ENCODE measurements at regions not wholly inside any gene's neighbourhood (a gene's known extent, or its start where the extent isn't known, plus 50 kb on each side); places are given as distances from the start of the nearest gene placed in this dataset.

DNA sequence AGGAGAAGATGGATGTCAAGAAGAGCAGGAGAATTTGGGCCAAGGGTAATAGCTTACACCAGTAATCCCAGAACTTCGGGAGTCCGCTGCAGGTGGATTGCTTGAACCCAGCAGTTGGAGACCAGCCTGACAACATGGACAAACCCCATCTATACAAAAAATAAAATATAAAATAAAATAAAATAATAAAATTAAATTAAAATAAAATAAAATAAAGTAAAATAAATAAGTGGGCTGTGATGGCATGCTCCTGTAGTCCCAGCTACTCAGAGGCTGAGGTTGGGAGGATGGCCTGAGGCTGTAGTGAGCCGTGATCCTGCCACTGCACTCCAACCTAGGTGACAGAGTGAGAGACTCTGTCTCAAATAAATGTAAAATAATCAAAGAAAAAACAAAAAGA lies 1946.7 kb downstream of the MRPL39 start:
- TF ChIP-seq CTCF (IDR thresholded peaks at IDR 0.05; ENCODE audit: unreplicated experiment in 3 of 3): no peak

GRCh38 chr21:23644768-23645167 lies 1962.5 kb downstream of the MRPL39 start:
- Mint-ChIP-seq H3K27me3 (ENCODE audit: low read depth) (no peaks in the 10 kb centered on the region), H3K27ac (no peak overlapping the region), H3K4me3 (no peak overlapping the region), H3K4me1 (no peaks in the 10 kb centered on the region), H3K36me3 (ENCODE audit: low read depth) (no peaks in the 10 kb centered on the region), H3K9me3 (peaks cover 3% of the 10 kb centered on the region)
- no peak for TF ChIP-seq CTCF (IDR thresholded peaks at IDR 0.05; ENCODE audit: unreplicated experiment in 3 of 3)

More for the DNA sequence above, 1946.7 kb downstream of the MRPL39 start:
- H3K4me3 Mint-ChIP-seq: no peak overlapping the region
- H3K36me3 Mint-ChIP-seq (ENCODE audit: low read depth): no peaks in the 10 kb centered on the region
- no peaks in the 10 kb centered on the region for H3K4me1 Mint-ChIP-seq
- no peak overlapping the region for H3K27ac Mint-ChIP-seq
- no peaks in the 10 kb centered on the region for H3K27me3 Mint-ChIP-seq (ENCODE audit: low read depth)
- H3K9me3 Mint-ChIP-seq: no peaks in the 10 kb centered on the region

DNA sequence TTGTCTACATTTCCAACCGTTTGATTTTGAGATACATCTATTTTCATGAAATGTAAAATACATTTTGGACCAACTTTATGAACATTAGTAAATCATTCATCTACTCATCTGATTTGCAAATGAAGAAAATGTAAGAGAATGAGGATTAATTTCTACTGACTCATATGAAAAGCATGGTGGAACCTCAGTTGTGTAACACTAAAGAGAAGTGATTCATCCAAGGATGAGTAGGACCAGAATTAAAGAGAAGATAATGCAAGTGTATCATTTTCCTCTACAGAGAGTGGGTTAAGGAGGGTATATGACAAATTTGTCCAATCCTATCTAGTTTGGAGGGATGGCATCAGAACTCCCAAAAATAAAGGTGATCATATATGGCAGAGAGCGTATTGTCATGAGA lies 1967.6 kb downstream of the MRPL39 start:
- Mint-ChIP-seq H3K27ac (no peak overlapping the region), H3K9me3 (peaks cover 3% of the 10 kb centered on the region), H3K36me3 (ENCODE audit: low read depth) (no peaks in the 10 kb centered on the region), H3K4me1 (no peaks in the 10 kb centered on the region), H3K27me3 (ENCODE audit: low read depth) (no peaks in the 10 kb centered on the region), H3K4me3 (no peak overlapping the region)
- TF ChIP-seq CTCF (IDR thresholded peaks at IDR 0.05; ENCODE audit: unreplicated experiment in 3 of 3): no peak

GRCh38 chr21:23638131-23638695 lies 1969.1 kb downstream of the MRPL39 start:
- Mint-ChIP-seq H3K4me1 (no peaks in the 10 kb centered on the region), H3K27me3 (ENCODE audit: low read depth) (no peaks in the 10 kb centered on the region), H3K4me3 (no peak overlapping the region), H3K9me3 (peaks cover 3% of the 10 kb centered on the region), H3K27ac (no peak overlapping the region), H3K36me3 (ENCODE audit: low read depth) (no peaks in the 10 kb centered on the region)
- TF ChIP-seq CTCF (IDR thresholded peaks at IDR 0.05; ENCODE audit: unreplicated experiment in 3 of 3): no peak

- Mint-ChIP-seq H3K4me1 (no peaks in the 10 kb centered on the region), H3K9me3 (peaks cover 5% of the 10 kb centered on the region), H3K4me3 (no peak overlapping the region), H3K27me3 (ENCODE audit: low read depth) (no peaks in the 10 kb centered on the region), H3K27ac (no peak overlapping the region), H3K36me3 (ENCODE audit: low read depth) (no peaks in the 10 kb centered on the region)
- TF ChIP-seq CTCF (IDR thresholded peaks at IDR 0.05; ENCODE audit: unreplicated experiment in 3 of 3): no peak
Measured at GRCh38 chr21:23633447-23633940, 1973.8 kb downstream of the MRPL39 start.

GRCh38 chr21:23624281-23624680 lies 1983.0 kb downstream of the MRPL39 start:
- TF ChIP-seq CTCF (IDR thresholded peaks at IDR 0.05; ENCODE audit: unreplicated experiment in 3 of 3): no peak
- no peaks in the 10 kb centered on the region for H3K4me1 Mint-ChIP-seq
- no peak overlapping the region for H3K4me3 Mint-ChIP-seq
- no peaks in the 10 kb centered on the region for H3K27me3 Mint-ChIP-seq (ENCODE audit: low read depth)
- no peaks in the 10 kb centered on the region for H3K9me3 Mint-ChIP-seq
- H3K27ac Mint-ChIP-seq: no peak overlapping the region
- H3K36me3 Mint-ChIP-seq (ENCODE audit: low read depth): no peaks in the 10 kb centered on the region

Measured in nephron (organoid).